OCI-LY7 (cell line): ENCODE measurements at regions not wholly inside any gene's neighbourhood (a gene's known extent, or its start where the extent isn't known, plus 50 kb on each side); places are given as distances from the start of the nearest gene placed in this dataset.

Experiments
- EZH2phosphoT487 ChIP-seq: fragments of 200-600 bp; sonication (generic); IDR thresholded peaks from 2 replicates; pipeline ENCODE4 v1.6.1; 2018; ENCODE audit warnings: low read depth, borderline replicate concordance, mild to moderate bottlenecking, mixed run types, antibody characterized with exemption, low read length, moderate library complexity, mixed read lengths
- TF ChIP-seq, protein P1 (sequence below): fragments of 200-600 bp; sonication (generic); conservative IDR thresholded peaks from 2 replicates; pipeline ENCODE4 v1.5.1; 2014; ENCODE audit warnings: mild to moderate bottlenecking, antibody characterized with exemption, low read length, moderate library complexity, mixed read lengths

DNA sequence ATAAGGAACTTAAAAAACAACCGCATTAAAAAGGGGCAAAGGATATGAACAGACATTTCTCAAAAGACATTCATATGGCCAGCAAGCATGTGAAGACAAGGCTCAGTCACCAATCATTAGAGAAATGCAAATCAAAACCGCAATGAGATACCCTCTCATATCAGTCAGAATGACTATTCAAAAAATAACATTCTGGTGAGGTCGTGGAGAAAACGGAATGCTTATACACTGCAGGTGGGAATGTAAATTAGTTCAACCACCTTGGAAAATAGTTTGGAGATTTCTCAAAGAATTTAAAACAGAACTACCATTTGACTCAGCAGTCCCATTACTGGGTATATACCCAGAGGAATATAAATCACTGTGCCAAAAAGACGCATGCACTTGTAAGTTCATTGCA is 496.6 kb upstream of the SGO1 start:
- TF ChIP-seq, protein P1, sequence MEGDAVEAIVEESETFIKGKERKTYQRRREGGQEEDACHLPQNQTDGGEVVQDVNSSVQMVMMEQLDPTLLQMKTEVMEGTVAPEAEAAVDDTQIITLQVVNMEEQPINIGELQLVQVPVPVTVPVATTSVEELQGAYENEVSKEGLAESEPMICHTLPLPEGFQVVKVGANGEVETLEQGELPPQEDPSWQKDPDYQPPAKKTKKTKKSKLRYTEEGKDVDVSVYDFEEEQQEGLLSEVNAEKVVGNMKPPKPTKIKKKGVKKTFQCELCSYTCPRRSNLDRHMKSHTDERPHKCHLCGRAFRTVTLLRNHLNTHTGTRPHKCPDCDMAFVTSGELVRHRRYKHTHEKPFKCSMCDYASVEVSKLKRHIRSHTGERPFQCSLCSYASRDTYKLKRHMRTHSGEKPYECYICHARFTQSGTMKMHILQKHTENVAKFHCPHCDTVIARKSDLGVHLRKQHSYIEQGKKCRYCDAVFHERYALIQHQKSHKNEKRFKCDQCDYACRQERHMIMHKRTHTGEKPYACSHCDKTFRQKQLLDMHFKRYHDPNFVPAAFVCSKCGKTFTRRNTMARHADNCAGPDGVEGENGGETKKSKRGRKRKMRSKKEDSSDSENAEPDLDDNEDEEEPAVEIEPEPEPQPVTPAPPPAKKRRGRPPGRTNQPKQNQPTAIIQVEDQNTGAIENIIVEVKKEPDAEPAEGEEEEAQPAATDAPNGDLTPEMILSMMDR: no peak
- TF ChIP-seq EZH2phosphoT487: no peak
